LNCAP (cell line): ENCODE measurements at regions not wholly inside any gene's neighbourhood (a gene's known extent, or its start where the extent isn't known, plus 50 kb on each side); places are given as distances from the start of the nearest gene placed in this dataset.

ENCODE experiments used
- CTCF ChIP-seq: fragments of 450-650 bp; IDR thresholded peaks from 2 replicates; pipeline ENCODE4 v1.5.1; 2017; ENCODE audit warnings: mild to moderate bottlenecking

- TF ChIP-seq CTCF, result peak; percentile 50; the same call in 1 of the 2 replicates
Measured at GRCh38 chr7:113404245-113404644, 285.9 kb upstream of the SMIM30 start.

DNA sequence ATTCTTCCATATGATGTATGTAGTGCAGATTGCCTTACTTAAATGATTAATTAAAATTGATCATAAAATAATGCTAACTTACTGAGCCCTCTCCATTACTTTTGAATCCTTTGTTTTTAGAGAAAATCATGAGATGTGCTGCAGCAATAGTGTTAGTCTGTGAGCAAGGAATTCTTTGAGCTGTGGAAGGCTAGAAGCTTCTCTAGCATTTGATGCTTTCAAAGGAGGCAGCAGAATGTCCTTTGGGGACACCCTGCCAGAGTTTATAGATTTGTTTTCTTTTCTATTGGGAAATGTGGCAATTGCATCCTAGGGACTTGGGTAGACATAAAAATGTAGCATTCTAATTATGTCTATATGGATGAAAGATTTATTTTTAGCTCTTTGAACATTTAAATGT is 284.1 kb upstream of the SMIM30 start:
- no peak for TF ChIP-seq CTCF

- TF ChIP-seq CTCF, result no peak
Measured at GRCh38 chr7:113402005-113402404, 283.7 kb upstream of the SMIM30 start.

- no peak for TF ChIP-seq CTCF
Measured at GRCh38 chr7:113394856-113395255, 276.5 kb upstream of the SMIM30 start.

- no peak for TF ChIP-seq CTCF
Measured at GRCh38 chr7:113392841-113393540, 274.6 kb upstream of the SMIM30 start.

DNA sequence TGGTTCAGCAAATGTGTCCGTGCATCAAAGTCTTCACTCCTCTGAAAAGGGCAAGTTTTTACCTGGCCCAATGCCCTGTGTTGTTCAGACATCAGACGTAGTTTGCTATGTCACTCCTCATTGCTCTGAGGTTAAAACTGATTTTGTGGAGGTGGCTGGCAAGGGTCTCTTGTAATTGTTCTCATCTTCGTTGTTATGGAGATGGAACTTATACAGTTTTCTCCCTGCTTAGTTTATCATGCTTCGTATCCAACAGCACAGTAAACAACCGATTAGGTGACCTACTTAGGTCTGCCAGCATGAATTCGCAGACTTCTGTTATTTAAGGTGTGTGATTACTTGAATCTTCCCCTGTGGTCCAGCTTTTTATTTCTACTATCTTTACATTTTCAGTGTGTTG is 274.1 kb upstream of the SMIM30 start:
- TF ChIP-seq CTCF, result no peak

DNA sequence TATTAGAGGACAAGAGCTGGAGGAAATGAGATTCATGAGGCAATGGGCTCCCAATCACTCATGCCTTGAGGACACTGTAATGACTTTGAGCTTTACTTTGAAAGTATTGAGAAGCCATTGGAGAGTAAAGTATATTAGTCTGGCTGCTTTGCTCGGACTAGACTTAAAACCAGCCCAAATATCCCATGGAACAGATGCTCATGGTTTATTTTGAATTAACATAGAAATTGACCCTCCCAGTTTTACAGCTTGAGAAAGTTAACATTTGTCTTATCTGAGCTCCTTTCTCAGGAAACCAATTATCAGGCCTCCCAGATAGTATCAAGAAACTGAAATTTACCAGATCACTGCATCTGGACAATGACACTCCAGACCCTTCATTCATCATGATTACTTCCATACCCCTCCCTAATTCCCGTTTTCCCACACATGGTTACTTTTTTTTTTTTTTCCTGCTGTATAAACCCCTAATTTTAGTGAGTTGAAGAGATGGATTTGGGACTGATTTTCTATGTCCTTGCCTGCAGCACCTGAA is 270.8 kb upstream of the SMIM30 start:
- no peak for TF ChIP-seq CTCF

GRCh38 chr7:113383638-113384037 is 265.3 kb upstream of the SMIM30 start:
- no peak for TF ChIP-seq CTCF
